MG63 (cell line): ENCODE measurements at regions not wholly inside any gene's neighbourhood (a gene's known extent, or its start where the extent isn't known, plus 50 kb on each side); places are given as distances from the start of the nearest gene placed in this dataset.

Experiments used
- DNase-seq: peaks from one replicate; pipeline ENCODE4 v3.0.0-alpha.2; 2020
- H3K27me3 ChIP-seq: fragments of 250-450 bp; sonication (Bioruptor Pico); 2 replicates; pipeline ENCODE4 v1.5.1; 2020; ENCODE audit warnings: mild to moderate bottlenecking, moderate library complexity
- H3K36me3 ChIP-seq: fragments of 250-450 bp; sonication (Bioruptor Pico); 2 replicates; pipeline ENCODE4 v1.5.1; 2020; ENCODE audit warnings: mild to moderate bottlenecking, moderate library complexity
- H3K4me3 ChIP-seq: fragments of 250-450 bp; sonication (Bioruptor Pico); 2 replicates; pipeline ENCODE4 v1.5.1; 2020; ENCODE audit warnings: mild to moderate bottlenecking, moderate library complexity
- H3K9me3 ChIP-seq: fragments of 250-450 bp; sonication (Bioruptor Pico); 2 replicates; pipeline ENCODE4 v1.5.1; 2020; ENCODE audit warnings: mild to moderate bottlenecking, moderate library complexity

DNA sequence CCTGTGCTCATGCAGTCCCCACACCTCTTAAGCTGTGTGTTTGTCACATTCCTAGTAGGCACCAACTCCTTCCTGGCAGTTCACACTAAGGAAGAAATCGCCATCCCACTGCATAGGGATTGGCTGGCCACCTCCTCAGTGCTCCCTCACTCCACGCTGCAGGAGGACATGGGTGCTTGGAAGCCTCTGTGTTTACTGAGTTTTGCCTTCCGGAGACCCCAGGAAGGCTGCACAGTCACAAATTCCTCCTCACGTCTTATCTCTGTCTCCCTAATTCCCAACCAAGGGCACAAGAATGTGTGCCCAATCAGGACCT lies 93.8 kb upstream of the GALNT2 start:
- Histone ChIP-seq H3K4me3 (no peak overlapping the region), H3K9me3 (no peaks in the 10 kb centered on the region; the same call in 1 of the 2 replicates), H3K36me3 (no peaks in the 10 kb centered on the region), H3K27me3 (peaks cover 8% of the 10 kb centered on the region)
- no peak for DNase-seq

DNA sequence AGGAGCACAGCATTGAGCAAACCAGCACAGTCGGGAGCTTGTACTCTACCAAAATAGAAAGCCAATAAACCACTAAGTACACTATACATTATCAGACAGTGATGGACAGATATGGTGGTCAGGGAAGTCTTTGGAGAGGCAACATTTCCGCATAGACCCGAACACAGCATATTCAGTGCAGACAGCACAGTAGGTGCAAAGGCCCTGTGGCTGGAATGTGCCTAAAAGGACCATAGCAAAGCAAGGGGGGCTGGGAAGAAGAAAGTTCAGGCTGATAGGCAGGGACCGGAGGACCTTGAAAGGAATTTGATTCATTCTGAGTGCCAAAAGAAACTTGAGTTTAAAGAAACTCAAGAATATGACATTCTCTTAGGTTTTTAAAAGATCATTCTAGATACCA lies 92.0 kb upstream of the GALNT2 start:
- H3K9me3 ChIP-seq: 0 out of 2 replicates have a peak, but pooled peaks cover 4% of the 10 kb centered on the region
- DNase-seq: no peak
- no peak overlapping the region for H3K4me3 ChIP-seq
- H3K36me3 ChIP-seq: no peaks in the 10 kb centered on the region
- H3K27me3 ChIP-seq: peaks cover 3% of the 10 kb centered on the region; the same call in 1 of the 2 replicates

DNA sequence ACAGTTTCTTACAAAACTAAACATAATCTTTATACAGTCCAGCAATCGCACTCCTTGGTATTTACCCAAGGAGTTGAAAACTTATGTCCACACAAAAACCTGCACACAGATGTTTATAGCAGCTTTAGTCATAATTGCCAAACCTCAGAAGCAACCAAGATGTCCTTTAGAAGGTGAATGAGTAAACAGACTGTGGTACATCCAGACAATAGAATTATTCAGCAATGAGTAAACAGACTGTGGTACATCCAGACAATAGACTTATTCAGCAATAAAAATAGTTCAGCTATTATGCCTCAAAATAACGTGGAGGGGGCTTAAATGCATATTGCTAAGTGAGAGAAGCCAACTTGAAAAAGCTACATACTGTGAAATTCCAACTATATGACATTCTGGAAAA lies 87.0 kb upstream of the GALNT2 start:
- H3K36me3 ChIP-seq: no peaks in the 10 kb centered on the region
- H3K4me3 ChIP-seq: no peak overlapping the region
- H3K27me3 ChIP-seq: peaks cover 3% of the 10 kb centered on the region; the same call in 1 of the 2 replicates
- H3K9me3 ChIP-seq: peaks cover 8% of the 10 kb centered on the region; the same call in 1 of the 2 replicates
- DNase-seq: no peak

DNA sequence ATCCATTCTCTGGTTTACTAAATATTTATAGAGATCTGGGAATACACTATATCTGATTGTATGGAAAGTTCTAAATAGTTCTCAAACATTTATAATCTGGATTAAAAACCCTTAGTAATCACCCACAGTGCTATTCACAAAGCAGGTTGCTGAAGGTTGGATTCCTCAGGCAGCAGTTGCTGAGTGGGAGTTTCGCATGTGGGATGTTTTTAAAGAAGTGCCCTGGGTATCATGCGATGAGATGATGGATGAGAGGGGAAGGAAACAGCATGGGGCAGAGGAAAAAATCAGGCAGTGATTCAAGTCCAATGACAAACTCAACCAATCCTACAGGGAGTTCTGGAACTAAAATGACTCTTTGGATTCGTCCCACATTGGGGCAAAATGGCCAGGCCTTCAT lies 85.3 kb upstream of the GALNT2 start:
- no peak for DNase-seq
- Histone ChIP-seq H3K4me3 (no peak overlapping the region), H3K27me3 (no peaks in the 10 kb centered on the region), H3K9me3 (peaks cover 8% of the 10 kb centered on the region; the same call in 1 of the 2 replicates), H3K36me3 (no peaks in the 10 kb centered on the region)

DNA sequence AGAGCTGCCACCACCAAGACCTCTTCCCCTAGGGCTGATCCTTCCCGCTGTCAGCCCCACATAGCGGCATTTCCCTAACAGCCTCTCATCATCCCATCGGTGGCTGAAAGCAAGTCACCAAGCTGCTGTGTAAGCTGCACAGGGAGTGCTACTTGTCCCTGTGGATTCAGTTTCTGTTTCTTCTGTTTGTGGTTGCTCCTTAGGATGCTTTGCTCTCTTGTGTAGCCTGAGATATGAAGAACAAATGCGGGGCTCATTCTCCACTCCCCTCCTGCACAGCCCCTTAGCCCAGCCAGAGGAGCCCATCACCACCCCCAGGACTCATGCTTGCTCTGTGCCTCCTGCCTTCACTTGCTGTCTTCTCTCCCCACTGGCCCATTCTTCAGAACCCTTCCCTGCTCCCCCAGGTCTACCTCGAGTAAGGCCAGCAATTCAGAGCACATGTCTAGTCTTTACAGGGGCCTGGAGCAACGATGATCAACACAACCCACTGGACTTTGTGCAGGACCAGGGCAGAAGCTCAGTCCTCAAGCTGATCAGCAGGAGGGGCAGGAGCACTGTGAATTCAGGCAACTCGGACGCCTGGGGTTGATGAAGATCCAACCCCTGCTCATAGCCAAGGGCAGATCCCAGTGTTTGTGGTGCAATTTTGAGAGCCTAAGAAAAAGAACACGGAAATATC lies 82.6 kb upstream of the GALNT2 start:
- peaks cover 7% of the 10 kb centered on the region for H3K27me3 ChIP-seq
- peaks cover 7% of the 10 kb centered on the region; the same call in 1 of the 2 replicates for H3K9me3 ChIP-seq
- no peak overlapping the region for H3K4me3 ChIP-seq
- DNase-seq: no peak
- no peaks in the 10 kb centered on the region for H3K36me3 ChIP-seq

DNA sequence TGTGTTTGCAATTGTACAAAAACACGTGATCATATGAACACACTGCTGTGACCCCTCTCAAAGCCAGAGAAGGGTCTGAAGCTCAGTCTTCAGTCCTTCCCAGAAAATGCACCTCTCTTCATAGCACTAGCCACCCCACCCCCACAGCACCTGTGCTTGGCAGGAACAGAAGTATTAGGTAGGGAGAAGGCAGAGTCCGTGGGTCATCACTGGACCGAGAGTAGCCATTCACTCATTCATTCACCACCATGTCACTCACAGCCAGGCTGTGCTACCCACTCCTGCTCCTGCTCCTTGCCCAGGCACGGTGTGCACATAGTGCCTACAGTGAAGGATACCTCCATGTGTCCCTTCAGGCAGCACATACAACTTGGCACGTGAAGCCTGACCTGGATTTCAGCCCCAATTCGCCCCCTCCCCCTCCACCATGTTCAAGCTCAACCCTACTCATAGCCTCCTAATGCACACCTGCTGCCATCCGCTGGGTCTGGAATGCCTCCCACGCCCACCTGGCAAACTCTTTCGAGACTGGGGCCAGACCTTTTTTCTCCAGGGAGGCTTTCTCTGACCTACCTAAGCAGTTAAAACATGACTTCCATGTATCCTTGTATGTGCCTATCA lies 81.9 kb upstream of the GALNT2 start:
- Histone ChIP-seq H3K36me3 (no peaks in the 10 kb centered on the region), H3K4me3 (no peak overlapping the region), H3K27me3 (peaks cover 7% of the 10 kb centered on the region), H3K9me3 (peaks cover 4% of the 10 kb centered on the region; the same call in 1 of the 2 replicates)
- no peak for DNase-seq

DNA sequence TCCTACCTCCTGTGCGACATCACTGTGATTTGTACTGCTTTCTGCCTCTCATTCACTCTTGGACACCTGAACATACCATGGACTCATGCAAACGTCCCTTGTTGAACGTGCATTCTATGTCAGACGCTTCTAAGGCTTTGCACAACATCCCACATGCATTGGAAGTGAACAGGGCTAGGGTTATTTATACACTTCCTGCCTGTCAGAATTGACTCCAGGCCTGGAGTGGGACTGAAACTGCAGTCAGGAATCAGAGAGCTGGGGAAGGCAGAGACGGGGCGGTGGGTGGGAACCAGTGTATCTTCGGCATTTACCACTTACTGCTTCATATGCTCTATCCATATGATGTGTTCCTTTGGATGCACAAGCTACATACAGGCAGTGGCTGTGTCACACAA lies 81.4 kb upstream of the GALNT2 start:
- H3K36me3 ChIP-seq: no peaks in the 10 kb centered on the region
- H3K9me3 ChIP-seq: peaks cover under 1% of the 10 kb centered on the region; the same call in 1 of the 2 replicates
- no peak for DNase-seq
- H3K27me3 ChIP-seq: peaks cover 7% of the 10 kb centered on the region
- H3K4me3 ChIP-seq: no peak overlapping the region

DNA sequence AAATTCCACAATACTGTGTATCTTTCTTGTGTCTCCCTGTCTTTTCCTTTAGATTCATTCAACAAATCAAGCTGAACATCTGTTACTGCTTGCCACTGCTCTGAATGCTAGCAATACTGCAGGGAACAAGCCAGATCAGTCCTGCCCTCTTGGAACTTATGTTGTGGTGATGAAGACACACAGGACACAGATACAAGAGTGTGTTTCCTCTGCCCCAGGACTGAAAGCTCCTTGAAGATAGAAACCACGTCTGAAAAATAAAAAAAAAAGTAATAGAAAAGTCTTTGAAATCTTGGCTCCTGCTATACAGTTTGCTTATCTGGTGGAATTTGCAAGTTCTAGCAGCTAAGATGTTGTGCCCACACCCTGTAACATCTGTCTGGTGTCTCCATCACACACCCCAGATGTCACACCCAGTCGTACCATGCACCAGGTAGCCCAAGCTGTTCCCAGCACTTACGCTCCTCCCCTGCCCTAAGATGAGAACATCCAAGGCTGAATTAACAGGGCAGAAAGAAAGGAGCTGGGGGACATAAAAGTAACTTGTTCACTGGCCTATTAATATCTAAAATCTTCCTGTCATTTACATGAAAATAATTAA lies 80.2 kb upstream of the GALNT2 start:
- Histone ChIP-seq H3K27me3 (peaks cover 7% of the 10 kb centered on the region), H3K4me3 (no peak overlapping the region)

DNA sequence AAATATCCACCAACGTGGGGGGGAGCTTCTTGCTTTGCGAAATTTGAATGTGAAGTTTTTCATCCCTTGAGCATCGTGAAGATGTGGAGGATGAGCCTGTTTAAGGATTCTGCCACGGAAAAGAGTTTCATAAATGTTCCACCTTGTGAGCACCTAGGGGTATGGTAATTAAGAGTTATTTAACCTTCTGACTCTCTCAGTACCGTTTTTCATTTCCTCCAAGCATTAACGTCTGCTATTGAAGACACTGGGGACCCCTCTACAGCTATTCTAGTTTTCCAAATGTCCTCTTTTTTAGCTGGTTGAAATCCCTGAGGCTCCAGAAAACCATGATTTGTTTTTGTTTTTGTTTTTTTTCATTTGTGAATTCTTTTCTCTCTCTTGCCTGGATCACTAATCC lies 79.1 kb upstream of the GALNT2 start:
- Histone ChIP-seq H3K27me3 (peaks cover 7% of the 10 kb centered on the region), H3K4me3 (no peak overlapping the region), H3K36me3 (no peaks in the 10 kb centered on the region), H3K9me3 (no peaks in the 10 kb centered on the region)
- DNase-seq: no peak

More for the DNA sequence above, 80.2 kb upstream of the GALNT2 start:
- Histone ChIP-seq H3K9me3 (no peaks in the 10 kb centered on the region), H3K36me3 (no peaks in the 10 kb centered on the region)
- DNase-seq: no peak

DNA sequence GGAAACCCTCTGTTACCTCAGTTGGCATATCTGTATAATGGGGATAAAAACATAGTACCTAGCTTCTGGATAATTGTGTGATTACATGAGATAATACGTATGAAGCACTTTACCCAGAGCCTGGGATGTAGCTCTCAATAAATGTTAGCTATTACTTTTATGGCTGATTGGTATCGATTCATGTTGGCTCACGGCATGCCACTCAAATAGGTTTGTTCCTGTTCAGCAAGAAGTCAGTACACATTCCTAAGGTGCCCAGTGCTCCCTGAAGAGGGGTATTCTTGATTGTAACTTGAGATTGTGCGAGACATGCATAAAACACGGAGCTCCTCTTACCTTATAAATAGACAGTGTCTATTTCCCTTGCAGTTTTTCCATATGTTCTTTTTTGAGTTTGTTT lies 78.5 kb upstream of the GALNT2 start:
- Histone ChIP-seq H3K4me3 (no peak overlapping the region), H3K27me3 (peaks cover 7% of the 10 kb centered on the region)
- no peak for DNase-seq

DNA sequence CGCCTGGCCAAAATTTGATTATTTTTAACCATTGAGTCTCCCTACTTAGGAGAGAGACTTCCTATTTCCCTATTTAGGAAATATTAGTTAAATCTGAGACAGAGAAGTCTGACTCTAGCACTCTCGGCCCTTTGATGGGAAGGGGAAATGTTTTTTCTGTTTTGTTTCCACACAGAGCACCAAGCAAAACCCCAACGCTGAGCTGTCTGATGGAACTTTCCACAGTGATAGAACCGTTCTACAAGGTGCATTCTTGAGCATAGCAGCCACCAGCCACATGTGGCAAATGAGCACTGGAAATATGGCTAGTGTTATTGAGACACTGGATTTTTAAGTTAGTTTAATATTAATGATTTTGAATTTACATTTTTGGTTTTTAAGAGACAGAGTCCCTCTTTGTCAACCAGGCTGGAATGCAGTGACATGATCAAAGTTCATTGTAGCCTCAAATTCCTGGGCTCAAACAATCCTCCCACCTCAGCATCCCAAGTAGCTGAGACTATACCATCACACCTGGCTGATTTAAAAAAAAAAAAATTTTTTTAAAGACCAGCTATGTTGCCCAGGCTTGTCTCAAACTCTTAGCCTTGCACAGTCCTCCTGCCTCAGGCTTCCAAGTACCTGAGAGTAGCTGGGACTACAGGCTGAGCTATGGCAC lies 77.3 kb upstream of the GALNT2 start:
- Histone ChIP-seq H3K4me3 (no peak overlapping the region), H3K27me3 (peaks cover 7% of the 10 kb centered on the region), H3K9me3 (no peaks in the 10 kb centered on the region), H3K36me3 (no peaks in the 10 kb centered on the region)
- no peak for DNase-seq

More for the DNA sequence above, 78.5 kb upstream of the GALNT2 start:
- H3K9me3 ChIP-seq: no peaks in the 10 kb centered on the region
- H3K36me3 ChIP-seq: no peaks in the 10 kb centered on the region

DNA sequence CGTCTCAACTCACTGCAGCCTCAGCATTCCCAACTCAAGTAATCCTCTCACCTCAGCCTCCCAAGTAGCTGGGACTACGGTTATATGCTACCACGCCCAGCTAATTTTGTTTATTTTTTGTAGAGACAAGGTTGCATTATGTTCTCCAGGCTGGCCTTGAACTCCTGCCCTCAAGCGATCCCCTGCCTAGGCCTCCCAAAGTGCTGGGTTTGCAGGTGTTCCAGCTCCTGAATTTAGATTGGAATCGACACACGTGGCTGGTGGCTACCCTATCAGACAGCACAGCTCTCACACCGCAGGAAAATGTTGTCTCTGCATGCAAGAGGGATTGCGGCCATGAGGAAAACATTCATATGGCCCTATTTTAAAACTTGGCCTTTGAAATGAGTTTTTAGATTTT lies 76.7 kb upstream of the GALNT2 start:
- H3K36me3 ChIP-seq: no peaks in the 10 kb centered on the region
- no peaks in the 10 kb centered on the region for H3K9me3 ChIP-seq
- DNase-seq: no peak
- H3K4me3 ChIP-seq: no peak overlapping the region
- H3K27me3 ChIP-seq: peaks cover 7% of the 10 kb centered on the region

DNA sequence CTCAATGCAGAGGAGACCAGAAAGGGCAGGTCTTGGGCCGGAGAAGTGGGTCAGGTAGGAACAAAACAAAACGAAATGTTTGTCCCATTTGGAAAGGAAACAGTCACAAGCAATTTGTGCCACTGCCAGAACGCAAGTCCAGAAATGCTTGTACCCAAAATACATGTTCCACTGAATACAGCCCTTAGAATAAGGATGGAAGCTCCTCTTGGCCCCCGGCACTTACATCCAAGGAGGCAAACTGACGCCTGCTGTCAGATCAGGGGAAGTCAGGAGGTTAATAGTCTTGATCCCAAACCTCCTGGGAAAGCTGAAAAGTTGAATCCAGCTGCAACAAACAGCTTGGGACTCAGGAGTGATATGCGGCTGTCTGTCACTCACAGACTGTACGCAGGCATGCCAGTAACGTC lies 75.9 kb upstream of the GALNT2 start:
- H3K4me3 ChIP-seq: no peak overlapping the region
- H3K9me3 ChIP-seq: no peaks in the 10 kb centered on the region
- DNase-seq: no peak
- peaks cover 7% of the 10 kb centered on the region for H3K27me3 ChIP-seq
- H3K36me3 ChIP-seq: no peaks in the 10 kb centered on the region

DNA sequence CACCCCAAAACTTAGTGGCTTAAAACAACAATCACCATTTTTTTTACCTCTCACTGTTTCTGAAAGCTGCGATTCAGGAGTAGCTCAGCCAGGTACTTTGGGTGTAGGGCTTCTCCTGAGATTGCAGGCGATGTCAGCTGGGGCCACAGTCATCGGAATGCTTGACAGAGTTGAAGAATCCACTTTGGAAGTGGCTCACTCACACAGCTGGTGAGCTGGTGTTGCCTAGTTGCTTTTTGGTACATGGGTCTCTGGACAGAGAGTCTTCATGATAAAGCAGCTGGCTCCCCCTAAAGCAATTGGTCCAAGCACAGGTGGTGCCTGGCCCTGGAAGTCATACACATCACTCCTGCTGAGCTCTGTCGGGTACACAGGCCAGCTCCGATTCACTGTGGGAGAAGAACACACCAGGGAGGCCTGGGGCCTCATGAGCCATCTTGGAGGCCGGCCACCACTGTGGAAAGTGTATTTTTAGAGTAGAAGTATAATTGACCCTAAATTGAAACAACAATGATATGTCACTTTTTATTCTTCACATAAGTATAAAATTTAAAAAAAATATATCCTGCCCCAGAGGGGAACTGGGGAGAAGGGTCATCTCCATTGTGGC lies 75.2 kb upstream of the GALNT2 start:
- Histone ChIP-seq H3K9me3 (no peaks in the 10 kb centered on the region), H3K36me3 (no peaks in the 10 kb centered on the region), H3K27me3 (peaks cover 7% of the 10 kb centered on the region), H3K4me3 (no peak overlapping the region)
- no peak for DNase-seq

DNA sequence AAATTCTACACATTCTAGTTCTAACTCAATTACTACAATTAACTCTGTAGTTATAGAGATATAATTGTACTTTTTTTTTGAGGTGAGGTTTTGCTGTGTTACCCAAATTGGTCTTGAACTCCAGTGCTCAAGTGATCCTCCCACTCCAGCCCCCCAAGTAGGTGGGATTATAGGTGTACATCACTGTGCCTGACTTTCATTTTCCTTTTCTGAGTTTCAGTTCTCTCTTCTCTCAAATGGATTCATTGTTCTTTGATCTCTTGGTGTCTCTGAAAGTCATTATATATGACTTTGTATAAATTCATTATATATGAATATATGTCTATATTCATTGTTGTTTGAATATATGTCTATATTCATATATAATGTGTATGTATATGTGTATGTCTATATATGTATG lies 74.0 kb upstream of the GALNT2 start:
- Histone ChIP-seq H3K36me3 (no peaks in the 10 kb centered on the region), H3K27me3 (peaks cover 7% of the 10 kb centered on the region), H3K9me3 (no peaks in the 10 kb centered on the region), H3K4me3 (no peak overlapping the region)
- no peak for DNase-seq

DNA sequence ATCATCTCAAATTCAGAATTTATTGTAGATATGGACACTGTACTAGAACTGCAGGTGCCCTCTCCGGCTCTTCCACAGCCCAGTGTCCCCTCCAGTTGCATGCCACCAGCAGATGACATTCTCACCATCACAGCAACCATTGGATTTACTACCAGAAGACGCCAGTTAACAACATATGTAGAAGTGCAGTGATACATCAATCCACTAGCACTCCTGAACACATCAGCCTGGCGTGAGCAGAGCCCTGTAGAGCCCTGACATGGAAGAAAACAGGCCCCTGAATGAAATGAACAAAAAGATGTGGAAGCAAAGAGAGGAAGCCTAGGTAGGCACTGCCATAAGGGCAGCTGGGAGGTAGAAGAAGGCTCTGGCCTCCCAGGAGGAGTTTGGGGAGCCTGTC lies 73.1 kb upstream of the GALNT2 start:
- H3K27me3 ChIP-seq: peaks cover 1% of the 10 kb centered on the region
- no peaks in the 10 kb centered on the region for H3K9me3 ChIP-seq
- H3K36me3 ChIP-seq: no peaks in the 10 kb centered on the region
- no peak overlapping the region for H3K4me3 ChIP-seq
- no peak for DNase-seq
